Cardiac muscle cell (in vitro differentiated cells and primary cell): ENCODE measurements at regions not wholly inside any gene's neighbourhood (a gene's known extent, or its start where the extent isn't known, plus 50 kb on each side); places are given as distances from the start of the nearest gene placed in this dataset.

Source experiments
- DNase-seq, 2 donors: peaks; one replicate each; pipeline versions ENCODE4 v3.0.0 to v3.0.0-alpha.2; 2010 to 2017; ENCODE audit warnings: low read depth in 1 of 2, low spot score in 1 of 2
- H3K27ac ChIP-seq: fragments of 200-600 bp; sonication (generic); 2 replicates; pipeline ENCODE4 v1.5.1; 2016
- H3K27me3 ChIP-seq: fragments of 200-600 bp; sonication (generic); 2 replicates; pipeline ENCODE4 v1.6.0; 2016; ENCODE audit warnings: control low read depth
- H3K36me3 ChIP-seq: fragments of 200-600 bp; sonication (generic); 2 replicates; pipeline ENCODE4 v1.5.1; 2016; ENCODE audit warnings: control low read depth
- H3K4me1 ChIP-seq: fragments of 200-600 bp; sonication (generic); 2 replicates; pipeline ENCODE4 v1.8.1; 2017; ENCODE audit warnings: low read depth, mild to moderate bottlenecking, mixed run types
- H3K4me3 ChIP-seq: fragments of 200-600 bp; sonication (generic); 2 replicates; pipeline ENCODE4 v1.5.1; 2016; ENCODE audit warnings: mild to moderate bottlenecking
- H3K9me3 ChIP-seq: fragments of 200-600 bp; sonication (generic); 2 replicates; pipeline ENCODE4 v1.5.1; 2017; ENCODE audit warnings: low read depth, mild to moderate bottlenecking, control low read depth
- CTCF ChIP-seq: IDR thresholded peaks from 2 replicates; pipeline ENCODE4 v1.5.1; 2012; ENCODE audit warnings: low read depth, mild to moderate bottlenecking, low read length

- no peak for DNase-seq
- Histone ChIP-seq H3K27ac (no peak overlapping the region), H3K27me3 (no peaks in the 10 kb centered on the region), H3K4me3 (no peak overlapping the region), H3K36me3 (no peaks in the 10 kb centered on the region), H3K4me1 (peaks cover 8% of the 10 kb centered on the region), H3K9me3 (no peaks in the 10 kb centered on the region)
- TF ChIP-seq CTCF, result no peak
These were observed 151.8 kb upstream of the RAD23B start for GRCh38 chr9:107131108-107131799.

GRCh38 chr9:107136296-107136695, 146.8 kb upstream of the RAD23B start:
- Histone ChIP-seq H3K9me3 (no peaks in the 10 kb centered on the region), H3K4me3 (no peak overlapping the region), H3K4me1 (no peaks in the 10 kb centered on the region), H3K27me3 (no peaks in the 10 kb centered on the region), H3K36me3 (no peaks in the 10 kb centered on the region), H3K27ac (no peak overlapping the region)
- TF ChIP-seq CTCF, result no peak
- DNase-seq, result no peak

- Histone ChIP-seq H3K27me3 (no peaks in the 10 kb centered on the region), H3K9me3 (no peaks in the 10 kb centered on the region), H3K27ac (no peak overlapping the region), H3K4me3 (no peak overlapping the region), H3K36me3 (no peaks in the 10 kb centered on the region), H3K4me1 (no peaks in the 10 kb centered on the region)
- TF ChIP-seq CTCF, result peak; percentile 76
- DNase-seq, result peak; percentile 47 to 56
These were observed 145.4 kb upstream of the RAD23B start for GRCh38 chr9:107137495-107138202.

- TF ChIP-seq CTCF, result no peak
- no peak overlapping the region for H3K4me3 ChIP-seq
- no peaks in the 10 kb centered on the region for H3K36me3 ChIP-seq
- H3K9me3 ChIP-seq, result no peaks in the 10 kb centered on the region
- DNase-seq, result peak in 1 of 2 donors; percentile 36
- no peaks in the 10 kb centered on the region for H3K27me3 ChIP-seq
- H3K4me1 ChIP-seq, result no peaks in the 10 kb centered on the region
- no peak overlapping the region for H3K27ac ChIP-seq
These were observed 144.7 kb upstream of the RAD23B start for GRCh38 chr9:107138261-107138992.

GRCh38 chr9:107141967-107142366, 141.1 kb upstream of the RAD23B start:
- peak in 1 of 2 donors; percentile 14 for DNase-seq
- H3K4me1 ChIP-seq, result no peaks in the 10 kb centered on the region
- peak; percentile 21 for TF ChIP-seq CTCF

More at GRCh38 chr9:107141967-107142366, 141.1 kb upstream of the RAD23B start:
- Histone ChIP-seq H3K4me3 (no peak overlapping the region), H3K36me3 (no peaks in the 10 kb centered on the region), H3K27me3 (no peaks in the 10 kb centered on the region), H3K9me3 (no peaks in the 10 kb centered on the region), H3K27ac (no peak overlapping the region)
